DND-41 (cell line): ENCODE measurements at regions not wholly inside any gene's neighbourhood (a gene's known extent, or its start where the extent isn't known, plus 50 kb on each side); places are given as distances from the start of the nearest gene placed in this dataset.
"Not testable (repeated sequence)": the region's sequence is repeated elsewhere in the genome, so short reads cannot be mapped to it uniquely, and the experiment has no call there.

Source experiments
- EZH2 ChIP-seq: IDR thresholded peaks from 3 replicates; pipeline ENCODE4 v1.6.1; 2012; ENCODE audit warnings: borderline replicate concordance, low read depth, mild to moderate bottlenecking, moderate library complexity, low read length, inconsistent platforms; ENCODE audit not compliant: severe bottlenecking
- TF ChIP-seq, protein P1 (sequence below): IDR thresholded peaks from 2 replicates; pipeline ENCODE4 v1.5.1; 2012; ENCODE audit warnings: borderline replicate concordance, low read length, moderate library complexity, mild to moderate bottlenecking; ENCODE audit not compliant: poor library complexity, severe bottlenecking; ENCODE audit errors: extremely low read depth

DNA sequence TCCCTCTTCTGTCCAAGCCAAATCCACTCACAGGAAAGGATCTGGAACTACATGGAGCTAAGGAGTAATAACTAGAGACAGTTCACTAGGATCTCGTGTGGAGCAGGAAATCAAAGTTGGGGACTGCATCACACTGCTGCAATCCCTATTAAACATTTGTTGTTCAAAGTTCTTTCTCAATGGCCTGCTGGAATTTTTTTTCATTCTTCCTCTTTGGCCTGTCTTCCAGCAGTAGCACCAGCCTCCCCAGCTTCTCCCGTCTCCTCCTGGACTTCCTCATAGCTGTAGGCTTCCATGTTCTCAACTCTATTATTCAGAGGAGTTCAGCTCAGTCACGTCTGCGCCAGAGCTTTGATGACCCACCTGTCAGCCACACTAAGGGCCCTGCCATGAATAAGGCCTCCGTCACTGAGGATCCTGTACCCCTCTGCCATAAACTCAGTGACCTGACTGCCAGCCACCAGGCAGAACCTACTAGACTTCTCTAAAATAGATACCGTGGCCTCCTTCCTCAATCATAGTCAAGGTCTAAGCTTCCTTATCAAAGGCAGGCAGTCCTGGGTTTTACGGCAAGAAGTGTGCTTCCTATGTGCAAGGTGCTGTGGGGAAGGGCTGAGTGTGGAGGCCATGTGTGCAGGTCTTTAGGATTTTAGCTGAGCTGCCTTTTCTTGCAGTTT lies 60.9 kb upstream of the PLGLB2 start:
- TF ChIP-seq, protein P1, sequence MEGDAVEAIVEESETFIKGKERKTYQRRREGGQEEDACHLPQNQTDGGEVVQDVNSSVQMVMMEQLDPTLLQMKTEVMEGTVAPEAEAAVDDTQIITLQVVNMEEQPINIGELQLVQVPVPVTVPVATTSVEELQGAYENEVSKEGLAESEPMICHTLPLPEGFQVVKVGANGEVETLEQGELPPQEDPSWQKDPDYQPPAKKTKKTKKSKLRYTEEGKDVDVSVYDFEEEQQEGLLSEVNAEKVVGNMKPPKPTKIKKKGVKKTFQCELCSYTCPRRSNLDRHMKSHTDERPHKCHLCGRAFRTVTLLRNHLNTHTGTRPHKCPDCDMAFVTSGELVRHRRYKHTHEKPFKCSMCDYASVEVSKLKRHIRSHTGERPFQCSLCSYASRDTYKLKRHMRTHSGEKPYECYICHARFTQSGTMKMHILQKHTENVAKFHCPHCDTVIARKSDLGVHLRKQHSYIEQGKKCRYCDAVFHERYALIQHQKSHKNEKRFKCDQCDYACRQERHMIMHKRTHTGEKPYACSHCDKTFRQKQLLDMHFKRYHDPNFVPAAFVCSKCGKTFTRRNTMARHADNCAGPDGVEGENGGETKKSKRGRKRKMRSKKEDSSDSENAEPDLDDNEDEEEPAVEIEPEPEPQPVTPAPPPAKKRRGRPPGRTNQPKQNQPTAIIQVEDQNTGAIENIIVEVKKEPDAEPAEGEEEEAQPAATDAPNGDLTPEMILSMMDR: not testable (repeated sequence)
- not testable (repeated sequence) for TF ChIP-seq EZH2
